ENCODE measurements at regions not wholly inside any gene's neighbourhood (a gene's known extent, or its start where the extent isn't known, plus 50 kb on each side); places are given as distances from the start of the nearest gene placed in this dataset.

DNA sequence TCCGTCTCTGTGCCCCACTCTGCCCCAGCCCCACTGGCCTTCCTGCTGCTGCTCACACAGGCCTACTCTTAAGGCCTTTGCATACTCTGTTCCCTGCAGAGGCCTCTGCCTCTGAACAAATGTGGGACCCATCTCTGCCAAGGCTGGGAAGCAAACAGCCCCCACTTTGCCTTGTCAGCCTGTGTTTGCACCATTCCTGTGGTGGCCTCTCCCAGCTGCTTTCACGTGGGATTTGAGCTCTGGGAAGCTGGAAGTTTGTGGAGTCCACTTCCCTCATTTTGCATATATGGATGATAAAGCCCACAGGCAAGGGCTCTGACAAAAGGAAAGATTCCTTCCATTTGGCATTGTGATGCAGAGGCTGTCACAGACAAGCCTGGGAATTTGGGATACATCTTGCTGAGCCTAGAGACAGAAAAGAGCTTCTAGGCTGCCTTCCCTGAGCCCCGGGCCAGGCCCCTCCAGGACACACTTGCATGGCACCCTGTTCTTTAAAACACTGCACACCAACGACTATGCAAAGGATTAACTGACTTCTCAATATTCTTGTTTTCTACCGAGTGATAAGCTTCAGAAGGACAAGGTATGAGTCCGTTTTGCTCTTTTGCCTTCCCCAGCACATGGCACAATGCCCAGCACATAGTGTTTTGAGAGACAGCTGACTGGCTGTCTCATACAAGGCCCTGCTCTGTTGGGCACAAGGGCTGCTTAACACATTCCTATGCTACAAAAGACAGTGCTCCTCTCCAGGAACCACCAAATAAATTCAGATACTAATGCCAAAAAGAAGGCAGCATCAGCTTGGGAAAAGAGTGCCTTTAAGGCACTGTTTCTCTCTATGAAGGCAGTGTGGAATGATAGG is 120.7 kb upstream of the TOPAZ1 start:
- peaks cover 6% of the 10 kb centered on the region for H3K36me3 Mint-ChIP-seq (ENCODE audit: low read depth)
- DNase-seq = no peak
- no peaks in the 10 kb centered on the region; the same call in 1 of the 2 replicates for H3K9me3 Mint-ChIP-seq
- TF ChIP-seq CTCF (IDR thresholded peaks at IDR 0.05) = no peak
- H3K27ac Mint-ChIP-seq = no peak overlapping the region
- H3K27me3 Mint-ChIP-seq (ENCODE audit: insufficient read depth) = no peaks in the 10 kb centered on the region; the same call in 1 of the 2 replicates
- H3K4me3 Mint-ChIP-seq = no peak overlapping the region
- peaks cover 11% of the 10 kb centered on the region for H3K4me1 Mint-ChIP-seq (ENCODE audit: low read depth)

DNA sequence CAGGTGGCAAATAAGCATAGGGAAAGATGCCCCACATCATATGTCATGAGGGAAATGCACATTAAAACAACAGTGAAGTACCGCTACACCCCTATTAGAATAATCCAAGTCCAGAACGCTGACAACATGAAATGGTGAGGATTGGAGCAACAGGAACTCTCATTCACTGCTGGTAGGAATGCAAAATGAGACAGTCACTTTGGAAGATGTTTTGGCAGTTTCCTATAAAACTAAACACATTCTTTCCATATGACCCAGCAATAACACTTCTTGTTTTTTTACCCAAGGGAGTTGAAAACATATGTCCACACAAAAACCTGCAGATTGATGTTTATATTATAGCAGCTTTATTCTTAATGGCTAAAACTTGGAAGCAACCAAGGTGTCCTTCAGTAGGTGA is 116.4 kb upstream of the TOPAZ1 start:
- DNase-seq = peak; percentile 38
- Mint-ChIP-seq H3K36me3 (ENCODE audit: low read depth) (no peaks in the 10 kb centered on the region), H3K27ac (no peak overlapping the region), H3K4me3 (no peak overlapping the region), H3K4me1 (ENCODE audit: low read depth) (peaks cover 14% of the 10 kb centered on the region), H3K27me3 (ENCODE audit: insufficient read depth) (peaks cover 5% of the 10 kb centered on the region), H3K9me3 (no peaks in the 10 kb centered on the region; the same call in 1 of the 2 replicates)
- TF ChIP-seq CTCF (IDR thresholded peaks at IDR 0.05) = no peak

GRCh38 chr3:44125882-44126281 is 115.8 kb upstream of the TOPAZ1 start:
- H3K4me1 Mint-ChIP-seq (ENCODE audit: low read depth) = peaks cover 14% of the 10 kb centered on the region
- no peak overlapping the region for H3K4me3 Mint-ChIP-seq
- no peaks in the 10 kb centered on the region; the same call in 1 of the 2 replicates for H3K9me3 Mint-ChIP-seq
- no peaks in the 10 kb centered on the region for H3K36me3 Mint-ChIP-seq (ENCODE audit: low read depth)
- peak; percentile 40 for DNase-seq
- no peak overlapping the region for H3K27ac Mint-ChIP-seq
- no peak for TF ChIP-seq CTCF (IDR thresholded peaks at IDR 0.05)
- peaks cover 5% of the 10 kb centered on the region for H3K27me3 Mint-ChIP-seq (ENCODE audit: insufficient read depth)

GRCh38 chr3:44128057-44128775 is 113.5 kb upstream of the TOPAZ1 start:
- Mint-ChIP-seq H3K27ac (no peak overlapping the region), H3K4me3 (no peak overlapping the region), H3K27me3 (ENCODE audit: insufficient read depth) (peaks cover 11% of the 10 kb centered on the region), H3K9me3 (no peaks in the 10 kb centered on the region; the same call in 1 of the 2 replicates), H3K4me1 (ENCODE audit: low read depth) (peaks cover 20% of the 10 kb centered on the region), H3K36me3 (ENCODE audit: low read depth) (no peaks in the 10 kb centered on the region)
- TF ChIP-seq CTCF (IDR thresholded peaks at IDR 0.05) = no peak
- DNase-seq = no peak

DNA sequence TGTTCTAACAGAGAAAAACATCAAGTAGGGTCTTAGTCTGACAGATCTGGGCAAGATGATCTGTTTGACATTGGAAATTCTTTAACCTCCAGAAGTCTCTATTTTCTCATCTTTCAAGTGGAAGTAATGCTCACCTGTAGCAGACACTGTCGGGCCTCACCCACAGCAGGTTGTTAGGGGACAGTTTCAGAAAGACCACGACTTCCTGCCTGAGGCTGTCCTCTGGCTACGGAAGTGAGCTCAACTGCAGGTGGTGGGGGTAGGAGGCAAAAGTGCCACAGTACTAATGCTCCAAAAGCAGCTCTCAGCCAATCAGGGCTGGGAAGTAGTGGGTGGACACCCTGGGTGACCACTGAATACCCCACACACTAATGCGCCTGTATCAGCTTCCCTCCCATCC is 111.4 kb upstream of the TOPAZ1 start:
- Mint-ChIP-seq H3K4me1 (ENCODE audit: low read depth) (peaks cover 16% of the 10 kb centered on the region), H3K36me3 (ENCODE audit: low read depth) (no peaks in the 10 kb centered on the region), H3K27me3 (ENCODE audit: insufficient read depth) (peaks cover 13% of the 10 kb centered on the region), H3K27ac (no peak overlapping the region), H3K4me3 (no peak overlapping the region), H3K9me3 (no peaks in the 10 kb centered on the region; the same call in 1 of the 2 replicates)
- no peak for TF ChIP-seq CTCF (IDR thresholded peaks at IDR 0.05)
- no peak for DNase-seq
